ENCODE measurements at regions not wholly inside any gene's neighbourhood (a gene's known extent, or its start where the extent isn't known, plus 50 kb on each side); places are given as distances from the start of the nearest gene placed in this dataset.
A peak's percentile ranks its signal among the peaks of the same experiment; 100 is the strongest.
"Not testable (repeated sequence)": the region's sequence is repeated elsewhere in the genome, so short reads cannot be mapped to it uniquely, and the experiment has no call there.

DNA sequence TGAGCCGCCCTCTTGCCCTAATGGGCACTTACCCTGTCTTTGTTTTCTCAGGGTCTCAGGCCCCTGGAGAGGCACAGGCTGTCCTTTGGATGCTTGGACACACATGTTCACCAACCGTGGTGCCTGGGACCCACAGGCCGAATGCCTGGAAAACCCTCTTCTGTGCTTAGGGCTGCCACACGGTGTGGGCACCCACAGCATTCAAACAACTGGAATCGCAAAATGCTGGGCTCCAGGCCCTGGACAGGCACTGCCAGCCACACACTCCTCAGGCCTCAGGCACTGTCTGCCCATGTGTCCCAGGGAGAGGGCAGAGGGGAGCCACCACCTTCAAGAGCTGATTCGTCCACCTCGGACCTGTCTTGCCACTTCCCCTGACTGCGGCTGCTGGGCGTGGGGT is 123.1 kb upstream of the ACKR3 start:
- Histone ChIP-seq H3K4me3 (no peak overlapping the region), H3K27ac (no peak overlapping the region), H3K9me3 (replicated peaks) (no peaks in the 10 kb centered on the region), H3K27me3 (no peaks in the 10 kb centered on the region), H3K4me1 (no peaks in the 10 kb centered on the region), H3K36me3 (no peaks in the 10 kb centered on the region)
- DNase-seq = no peak

DNA sequence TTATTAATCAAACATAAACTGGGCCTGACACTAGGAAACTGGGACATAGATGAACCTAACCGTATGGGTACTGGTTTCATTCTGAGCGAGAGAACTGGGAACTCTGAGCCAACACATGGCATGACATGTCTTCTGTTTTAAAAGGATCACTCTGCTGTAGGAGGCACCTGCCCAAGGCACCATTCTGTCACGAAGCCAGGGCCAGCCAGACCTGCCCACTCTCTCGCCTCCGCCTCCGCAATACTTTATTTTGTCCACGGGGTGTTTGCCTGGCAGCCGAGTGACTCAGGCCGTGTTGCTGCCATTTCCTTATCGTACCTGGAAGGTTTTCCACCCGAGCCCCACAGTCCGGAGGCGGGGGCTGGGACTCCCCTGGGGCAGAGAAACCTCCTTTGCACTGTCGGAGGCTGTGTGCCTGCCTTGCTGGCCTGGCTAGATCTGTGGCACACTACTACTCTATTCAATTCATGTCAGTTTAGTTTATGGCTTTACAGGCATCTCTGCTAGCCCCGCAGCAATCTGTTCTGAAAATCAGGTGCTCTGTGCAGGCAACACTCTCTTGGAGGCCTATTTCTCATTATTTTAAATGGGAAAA is 120.4 kb upstream of the ACKR3 start:
- H3K4me3 ChIP-seq = no peak overlapping the region
- H3K9me3 ChIP-seq (replicated peaks) = no peaks in the 10 kb centered on the region
- peaks cover 5% of the 10 kb centered on the region; the same call in 1 of the 2 replicates for H3K4me1 ChIP-seq
- no peaks in the 10 kb centered on the region for H3K27me3 ChIP-seq
- no peak for DNase-seq
- no peak overlapping the region for H3K27ac ChIP-seq
- no peaks in the 10 kb centered on the region for H3K36me3 ChIP-seq

DNA sequence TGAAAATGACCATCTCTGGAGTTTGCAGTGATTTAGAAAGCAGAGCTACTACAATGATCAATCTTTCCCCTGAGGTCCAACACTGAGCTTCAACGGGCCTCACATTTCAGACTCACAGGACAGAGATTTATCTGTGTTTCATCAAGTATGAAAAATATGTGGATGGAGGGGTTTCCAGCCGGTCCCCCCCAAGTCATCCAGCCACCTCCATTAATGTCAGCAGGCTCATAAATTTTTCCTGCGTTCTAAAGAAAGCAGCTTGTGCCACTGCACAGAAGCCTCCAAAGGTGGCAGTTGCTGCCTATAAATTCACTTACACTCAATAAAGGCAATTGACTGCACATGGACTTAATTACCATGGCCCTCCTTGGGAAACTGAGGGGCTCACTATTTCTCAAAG is 117.4 kb upstream of the ACKR3 start:
- Histone ChIP-seq H3K27me3 (no peaks in the 10 kb centered on the region), H3K4me1 (peaks cover 13% of the 10 kb centered on the region), H3K27ac (no peak overlapping the region), H3K36me3 (no peaks in the 10 kb centered on the region), H3K9me3 (replicated peaks) (no peaks in the 10 kb centered on the region), H3K4me3 (no peak overlapping the region)
- no peak for DNase-seq

DNA sequence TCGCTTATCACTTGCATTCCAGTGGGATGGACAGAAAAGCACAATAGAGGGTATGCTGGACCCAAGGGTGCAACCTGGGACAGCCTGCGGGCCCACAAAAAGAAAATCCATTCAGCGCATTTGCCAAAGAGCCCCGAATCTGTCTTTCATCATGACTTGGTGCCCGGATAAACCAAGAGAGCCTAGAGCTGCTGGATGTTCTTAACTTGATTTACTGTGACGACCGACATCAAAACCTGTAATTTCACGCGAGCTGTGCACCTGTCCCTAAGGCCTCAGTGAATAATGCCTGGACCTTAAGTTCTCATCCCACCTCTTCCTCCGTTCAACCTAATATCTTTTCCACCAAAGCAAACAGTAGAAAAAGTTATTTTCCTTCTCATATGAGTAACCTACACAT is 115.5 kb upstream of the ACKR3 start:
- Histone ChIP-seq H3K9me3 (replicated peaks) (no peaks in the 10 kb centered on the region), H3K36me3 (no peaks in the 10 kb centered on the region), H3K4me1 (peaks cover 13% of the 10 kb centered on the region), H3K27ac (peak overlapping the region; percentile 67), H3K4me3 (no peak overlapping the region), H3K27me3 (no peaks in the 10 kb centered on the region)
- peak; percentile 52 to 75 for DNase-seq

DNA sequence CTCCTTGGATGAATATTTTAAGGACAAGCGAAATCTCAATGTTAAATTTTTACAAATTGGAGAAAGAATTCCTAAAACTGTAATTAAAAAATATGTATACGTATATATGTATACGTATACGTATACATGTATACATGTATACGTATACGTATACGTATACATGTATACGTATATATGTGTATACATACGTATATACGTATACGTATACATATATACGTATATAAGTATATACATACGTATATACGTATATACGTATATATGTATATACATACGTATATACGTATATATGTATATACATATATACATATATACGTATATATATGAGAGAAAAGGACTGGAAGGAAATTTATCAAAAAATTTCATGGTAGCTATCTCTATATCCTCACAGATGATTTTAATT is 110.2 kb upstream of the ACKR3 start:
- H3K9me3 ChIP-seq (replicated peaks) = no peaks in the 10 kb centered on the region; the same call in 1 of the 2 replicates
- H3K4me3 ChIP-seq = no peak overlapping the region
- no peak for DNase-seq
- peaks cover 7% of the 10 kb centered on the region for H3K4me1 ChIP-seq
- no peak overlapping the region for H3K27ac ChIP-seq
- no peaks in the 10 kb centered on the region for H3K27me3 ChIP-seq
- no peaks in the 10 kb centered on the region for H3K36me3 ChIP-seq

DNA sequence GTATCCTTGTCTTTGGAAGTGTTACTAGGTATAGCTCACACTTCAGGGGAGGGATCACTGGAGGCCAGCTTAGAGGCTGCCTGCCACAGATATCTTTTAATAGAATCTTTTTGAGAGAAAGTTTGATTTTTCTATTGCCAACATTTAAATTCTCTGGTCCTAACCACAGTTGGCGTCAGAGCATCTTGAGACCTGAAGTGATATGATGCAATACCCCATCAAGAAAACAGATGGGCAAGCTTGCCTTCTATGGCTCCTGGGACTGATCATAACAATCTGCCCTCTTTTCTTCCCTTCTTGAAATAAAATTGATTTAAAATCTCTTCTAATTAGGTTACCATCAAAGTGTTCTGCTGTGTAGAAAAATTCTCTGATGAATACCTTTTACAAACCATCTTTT is 105.5 kb upstream of the ACKR3 start:
- Histone ChIP-seq H3K4me3 (no peak overlapping the region), H3K36me3 (no peaks in the 10 kb centered on the region), H3K27ac (no peak overlapping the region), H3K4me1 (no peaks in the 10 kb centered on the region), H3K27me3 (no peaks in the 10 kb centered on the region), H3K9me3 (replicated peaks) (peaks cover 9% of the 10 kb centered on the region)
- DNase-seq = no peak

DNA sequence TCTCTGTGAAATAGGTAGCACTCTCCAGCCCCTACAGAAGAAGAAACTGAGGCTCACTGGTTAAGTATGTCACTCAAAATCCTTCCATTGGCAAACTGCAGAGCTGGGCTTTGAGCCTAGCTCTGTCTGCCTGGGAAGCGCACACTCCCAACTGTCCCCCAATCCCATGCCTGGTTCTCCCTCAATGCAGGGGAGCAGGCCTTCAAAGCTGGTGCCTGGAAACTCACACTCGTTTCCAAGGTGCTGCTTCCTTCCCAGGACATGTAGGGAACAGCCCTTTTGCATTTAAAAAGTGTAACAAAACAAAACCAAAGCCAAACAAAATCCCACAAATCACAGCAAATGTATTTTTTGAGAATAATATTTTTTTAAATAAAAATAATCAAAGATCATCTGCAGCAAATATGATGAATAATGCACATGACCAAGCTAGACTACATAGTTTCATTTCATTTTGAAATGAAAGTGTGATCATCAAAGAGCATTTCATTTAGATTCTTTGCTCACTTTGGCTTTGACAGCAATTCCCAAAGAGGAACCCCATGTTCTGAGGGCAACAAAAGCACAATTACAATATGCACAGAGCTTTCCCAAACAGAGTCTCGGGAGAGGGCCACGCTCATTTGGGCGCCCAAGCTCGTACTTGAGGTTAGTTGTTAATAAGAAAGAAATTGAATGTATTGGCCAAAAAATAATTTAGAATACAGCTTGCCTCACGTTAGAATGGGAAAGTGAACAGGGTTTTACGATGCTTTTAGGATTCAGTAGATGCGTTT is 96.7 kb upstream of the ACKR3 start:
- Histone ChIP-seq H3K27ac (no peak overlapping the region), H3K4me1 (no peaks in the 10 kb centered on the region), H3K36me3 (no peaks in the 10 kb centered on the region), H3K9me3 (replicated peaks) (no peaks in the 10 kb centered on the region), H3K4me3 (no peak overlapping the region), H3K27me3 (no peaks in the 10 kb centered on the region)
- DNase-seq = no peak

DNA sequence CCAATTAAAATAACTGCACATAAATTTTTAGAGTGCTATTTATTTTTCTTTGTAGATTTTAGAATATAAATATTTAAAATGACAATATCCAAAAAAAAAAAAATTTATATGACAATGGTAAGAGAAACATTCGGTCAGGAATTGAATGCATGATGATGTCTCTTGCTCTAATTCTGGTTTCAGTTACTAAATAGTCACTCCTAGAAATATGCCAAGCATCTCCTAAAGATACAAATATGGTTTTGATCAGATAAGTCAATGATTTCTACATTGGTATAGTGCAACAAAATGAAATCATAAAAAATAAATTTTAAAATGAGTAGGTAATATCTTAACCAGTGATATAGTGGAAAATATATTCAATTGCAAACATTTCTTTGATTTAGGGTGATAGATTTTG is 95.9 kb upstream of the ACKR3 start:
- H3K36me3 ChIP-seq = no peaks in the 10 kb centered on the region

DNA sequence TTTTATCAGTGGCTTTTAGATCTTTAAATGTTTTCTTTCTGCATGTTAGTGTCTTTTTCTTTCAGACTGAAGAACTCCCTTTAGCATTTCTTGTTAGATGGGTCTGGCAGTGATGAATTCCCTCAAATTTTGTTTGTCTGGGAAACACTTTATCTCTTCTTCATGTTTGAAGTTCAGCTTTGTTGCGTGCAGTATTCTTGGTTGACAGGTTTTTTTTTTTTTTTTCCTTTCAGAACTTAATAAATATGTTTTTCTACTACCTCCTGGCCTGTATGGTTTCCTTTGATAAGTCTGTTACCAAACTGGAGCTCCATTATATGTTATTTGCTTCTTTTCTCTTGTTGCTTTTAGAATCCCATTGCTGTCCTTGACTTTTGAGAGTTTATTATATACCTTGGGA is 89.8 kb upstream of the ACKR3 start:
- 0 out of 2 replicates have a peak, but pooled peaks cover 6% of the 10 kb centered on the region for H3K9me3 ChIP-seq (replicated peaks)
- DNase-seq = no peak
- H3K4me1 ChIP-seq = no peaks in the 10 kb centered on the region
- H3K27me3 ChIP-seq = no peaks in the 10 kb centered on the region
- H3K36me3 ChIP-seq = no peaks in the 10 kb centered on the region
- H3K4me3 ChIP-seq = no peak overlapping the region
- no peak overlapping the region for H3K27ac ChIP-seq

More for the DNA sequence above, 95.9 kb upstream of the ACKR3 start:
- Histone ChIP-seq H3K4me1 (no peaks in the 10 kb centered on the region), H3K4me3 (no peak overlapping the region), H3K9me3 (replicated peaks) (no peaks in the 10 kb centered on the region), H3K27me3 (no peaks in the 10 kb centered on the region), H3K27ac (no peak overlapping the region)
- no peak for DNase-seq

DNA sequence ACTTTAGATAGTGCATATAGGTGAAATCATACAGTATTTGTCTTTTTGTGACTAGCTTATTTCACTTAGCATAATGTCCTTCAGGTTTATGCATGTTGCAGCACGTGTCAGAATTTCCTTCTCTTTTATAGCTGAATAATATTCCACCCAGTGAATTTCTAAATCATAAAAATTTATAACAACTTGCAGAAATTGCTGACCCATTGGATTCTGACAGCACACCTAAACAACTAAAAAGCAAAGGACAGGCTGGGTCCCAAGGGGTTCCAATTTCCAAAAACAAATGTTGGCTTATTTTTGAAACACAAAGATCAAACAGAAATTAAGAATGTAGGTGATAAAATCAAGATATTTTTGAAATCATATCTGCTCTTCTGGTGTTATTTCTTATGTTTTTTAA is 86.5 kb upstream of the ACKR3 start:
- 0 out of 2 replicates have a peak, but pooled peaks cover 6% of the 10 kb centered on the region for H3K9me3 ChIP-seq (replicated peaks)
- H3K27ac ChIP-seq = no peak overlapping the region
- H3K27me3 ChIP-seq = no peaks in the 10 kb centered on the region
- H3K4me3 ChIP-seq = no peak overlapping the region
- no peaks in the 10 kb centered on the region for H3K36me3 ChIP-seq
- no peak for DNase-seq
- no peaks in the 10 kb centered on the region for H3K4me1 ChIP-seq

DNA sequence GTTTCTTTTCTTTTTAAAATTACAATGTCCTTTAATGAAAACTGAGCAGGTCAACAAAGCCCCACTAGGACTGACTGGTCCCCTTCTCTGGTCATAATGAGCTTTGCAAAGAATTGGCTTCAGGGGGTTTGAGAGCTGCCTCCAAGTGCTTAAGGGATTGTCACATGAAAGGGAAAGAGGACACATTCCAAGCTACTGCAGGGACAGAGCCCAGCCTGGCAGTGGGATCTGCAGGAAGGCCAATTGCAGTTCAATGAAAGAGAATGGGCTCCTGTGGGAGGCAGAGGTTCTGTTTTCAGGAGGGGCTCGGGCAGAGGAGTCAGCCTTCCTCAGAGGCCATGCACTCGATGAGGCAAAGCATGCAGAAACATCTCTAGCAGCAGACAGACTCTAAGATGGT is 84.1 kb upstream of the ACKR3 start:
- no peaks in the 10 kb centered on the region for H3K36me3 ChIP-seq
- no peaks in the 10 kb centered on the region for H3K9me3 ChIP-seq (replicated peaks)
- DNase-seq = no peak
- H3K4me1 ChIP-seq = no peaks in the 10 kb centered on the region
- no peaks in the 10 kb centered on the region for H3K27me3 ChIP-seq
- no peak overlapping the region for H3K4me3 ChIP-seq
- no peak overlapping the region for H3K27ac ChIP-seq

DNA sequence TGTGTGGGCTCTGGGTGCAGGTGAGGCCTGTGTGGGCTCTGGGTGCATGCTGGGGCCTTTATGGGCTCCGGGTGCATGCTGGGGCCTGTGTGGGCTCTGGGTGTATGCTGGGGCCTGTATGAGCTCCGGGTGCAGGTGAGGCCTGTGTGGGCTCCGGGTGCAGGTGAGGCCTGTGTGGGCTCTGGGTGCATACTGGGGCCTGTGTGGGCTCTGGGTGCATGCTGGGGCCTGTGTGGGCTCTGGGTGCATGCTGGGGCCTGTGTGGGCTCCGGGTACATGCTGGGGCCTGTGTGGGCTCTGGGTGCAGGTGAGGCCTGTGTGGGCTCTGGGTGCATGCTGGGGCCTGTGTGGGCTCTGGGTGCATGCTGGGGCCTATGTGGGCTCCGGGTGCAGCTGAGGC is 80.5 kb upstream of the ACKR3 start:
- H3K27ac ChIP-seq; DNase-seq; H3K36me3 ChIP-seq; H3K27me3 ChIP-seq; H3K9me3 ChIP-seq (replicated peaks); H3K4me1 ChIP-seq; H3K4me3 ChIP-seq: not testable (repeated sequence)

DNA sequence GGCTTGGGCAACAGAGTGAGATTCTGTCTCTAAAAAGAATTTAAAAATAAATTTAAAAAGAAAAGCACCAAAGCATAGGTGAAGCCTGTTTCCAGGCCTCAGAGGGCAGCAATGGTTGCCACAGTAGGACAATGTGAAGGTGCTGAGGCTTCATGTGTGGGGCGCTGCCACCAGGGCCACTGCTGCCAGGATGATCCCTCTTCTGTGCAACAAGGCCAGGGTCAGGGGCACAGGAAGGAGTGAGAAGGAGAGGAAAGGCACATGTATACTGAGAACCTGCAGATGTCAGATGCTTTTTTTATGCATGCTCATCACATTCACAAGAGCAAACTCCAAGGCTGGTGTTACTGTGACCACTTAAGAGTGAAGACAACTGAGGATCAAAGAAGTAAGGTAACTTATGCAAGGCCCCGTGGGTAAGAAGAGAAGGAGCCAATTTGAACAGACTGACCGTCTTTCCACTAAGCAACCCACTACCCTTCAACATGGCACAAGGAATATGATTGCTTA is 79.7 kb upstream of the ACKR3 start:
- Histone ChIP-seq H3K4me1 (no peaks in the 10 kb centered on the region), H3K9me3 (replicated peaks) (no peaks in the 10 kb centered on the region), H3K36me3 (no peaks in the 10 kb centered on the region), H3K4me3 (no peak overlapping the region), H3K27ac (no peak overlapping the region), H3K27me3 (no peaks in the 10 kb centered on the region)
- DNase-seq = no peak

DNA sequence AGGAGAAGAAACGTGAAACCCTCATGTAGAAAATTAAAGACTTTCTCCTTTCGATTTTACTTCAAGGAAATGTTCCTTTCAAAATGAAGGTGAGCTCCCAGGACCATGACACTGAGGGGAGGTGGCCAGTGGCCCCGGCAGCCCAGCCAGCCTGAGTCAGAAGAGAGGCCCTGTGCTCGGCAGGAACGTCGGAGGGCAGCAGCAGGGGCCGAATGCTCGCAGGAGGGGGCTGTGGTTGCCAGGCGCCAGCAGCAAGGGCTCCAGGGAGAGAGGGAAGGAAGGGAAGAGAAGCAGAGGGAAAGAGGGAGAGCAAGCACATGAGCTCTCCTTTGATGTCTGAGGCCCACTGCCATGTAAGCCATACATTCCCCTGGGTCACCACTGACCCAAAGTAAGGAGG is 73.3 kb upstream of the ACKR3 start:
- Histone ChIP-seq H3K4me3 (no peak overlapping the region), H3K9me3 (replicated peaks) (no peaks in the 10 kb centered on the region), H3K27me3 (no peaks in the 10 kb centered on the region), H3K4me1 (no peaks in the 10 kb centered on the region), H3K36me3 (no peaks in the 10 kb centered on the region), H3K27ac (no peak overlapping the region)
- DNase-seq = no peak

DNA sequence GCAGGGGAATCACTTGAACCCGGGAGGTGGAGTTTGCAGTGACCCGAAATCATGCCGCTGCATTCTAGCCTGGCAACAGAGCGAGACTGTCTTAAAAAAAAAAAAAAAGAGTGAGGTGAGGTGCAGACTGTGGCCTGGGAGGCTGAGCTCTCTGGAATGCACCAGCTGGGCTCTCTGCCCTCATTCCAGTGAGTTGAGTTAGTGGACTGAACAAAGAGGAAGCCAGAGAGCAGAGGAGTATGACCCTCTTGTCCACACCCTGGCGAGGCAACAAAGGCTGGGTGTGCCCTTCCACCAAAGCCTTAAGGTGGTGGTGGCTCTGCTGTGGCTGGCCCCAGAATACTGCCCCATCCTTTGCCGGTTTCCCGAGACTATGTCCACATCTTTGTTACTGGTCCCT is 71.3 kb upstream of the ACKR3 start:
- DNase-seq = peak; percentile 28 to 29
- no peak overlapping the region for H3K27ac ChIP-seq
- no peaks in the 10 kb centered on the region for H3K4me1 ChIP-seq
- no peak overlapping the region for H3K4me3 ChIP-seq
- H3K9me3 ChIP-seq (replicated peaks) = no peaks in the 10 kb centered on the region
- no peaks in the 10 kb centered on the region for H3K36me3 ChIP-seq
- no peaks in the 10 kb centered on the region for H3K27me3 ChIP-seq
